Stimulated activated CD8-positive, alpha-beta memory T cell treated with anti-CD3 and anti-CD28 coated beads, Interleukin-7, amount 100 ng/mL, for 48 hours (primary cell): ENCODE measurements at regions not wholly inside any gene's neighbourhood (a gene's known extent, or its start where the extent isn't known, plus 50 kb on each side); places are given as distances from the start of the nearest gene placed in this dataset.
"Not testable (repeated sequence)": the region's sequence is repeated elsewhere in the genome, so short reads cannot be mapped to it uniquely, and the experiment has no call there.

Experiments
- DNase-seq, 2 donors: peaks; one replicate each; pipeline ENCODE4 v3.0.0-alpha.2; 2020; ENCODE audit warnings: low read depth in 1 of 2; ENCODE audit errors: extremely low read depth in 1 of 2

DNA sequence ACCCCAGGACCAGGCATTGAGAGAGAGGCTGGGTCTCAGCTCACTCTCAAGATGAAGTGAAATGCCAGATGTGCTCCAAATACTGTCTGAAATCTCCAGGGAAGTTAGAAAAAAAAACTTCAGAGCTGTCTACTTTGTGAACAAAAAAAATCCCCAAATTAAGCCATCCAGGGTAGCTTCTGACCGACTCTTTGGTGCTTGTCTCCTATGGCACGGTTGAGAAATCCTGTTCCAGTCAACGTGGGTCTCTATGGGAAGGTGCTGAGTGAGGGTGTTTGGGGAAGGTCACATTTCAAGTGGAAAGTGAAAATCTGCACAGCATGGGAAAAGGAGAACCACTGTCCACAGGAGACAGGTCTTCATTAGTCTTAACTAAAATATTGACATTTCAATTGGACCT lies 322.5 kb upstream of the CFAP20DC start:
- no peak for DNase-seq

DNA sequence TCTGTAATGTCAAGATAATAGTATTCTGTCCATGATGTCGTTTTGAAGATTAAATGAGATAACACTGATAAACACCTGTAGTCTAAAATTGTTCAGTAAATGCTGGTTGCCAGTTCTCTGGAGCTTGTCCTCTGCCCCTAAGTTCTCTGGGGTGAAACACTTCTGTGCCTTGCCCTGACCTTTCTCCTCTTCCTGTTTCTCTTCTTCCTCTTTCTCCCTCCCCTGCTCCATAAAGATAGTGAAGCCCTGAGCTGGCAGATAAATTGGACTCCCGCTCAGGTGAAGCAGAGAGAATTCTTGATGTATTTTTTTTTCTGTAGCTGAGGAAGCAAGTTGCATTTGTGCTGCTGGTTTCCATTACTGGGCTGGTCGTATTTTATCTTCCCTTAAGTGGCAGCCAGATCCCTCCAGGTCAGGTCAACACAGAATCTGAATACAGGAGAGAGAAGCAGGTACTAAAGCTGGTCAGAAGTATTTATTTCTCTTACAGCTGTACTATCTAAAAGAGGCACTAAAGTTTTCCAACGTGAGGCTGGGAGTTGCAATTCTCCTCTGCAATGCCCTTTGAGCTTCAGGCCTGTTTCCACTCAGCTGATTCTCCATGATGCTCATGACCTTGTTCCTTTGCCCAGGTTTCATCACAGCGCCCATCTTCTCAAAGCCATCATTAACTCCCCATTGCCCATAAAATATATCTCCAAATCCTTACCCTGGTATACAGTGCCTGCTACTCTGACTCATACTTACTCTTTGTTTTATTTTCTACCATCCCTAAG lies 319.3 kb upstream of the CFAP20DC start:
- no peak for DNase-seq

DNA sequence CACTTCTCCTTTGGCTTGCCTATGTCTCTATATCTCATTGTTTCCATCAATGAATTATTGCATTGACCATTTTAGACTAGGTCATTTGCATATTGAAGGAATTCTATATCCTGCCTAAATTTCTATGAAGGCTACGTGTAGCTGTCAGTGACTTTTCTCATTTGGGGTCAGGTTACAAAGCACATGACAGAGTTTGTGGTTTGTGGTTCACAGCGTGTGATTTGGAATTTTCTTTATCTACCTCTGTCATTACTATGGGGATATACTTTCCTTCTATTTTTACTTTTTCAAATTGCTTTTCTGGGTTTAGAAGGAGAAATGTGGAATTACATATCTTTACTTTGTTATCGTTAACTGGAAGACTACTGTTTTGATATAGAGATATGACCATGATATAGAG lies 317.3 kb upstream of the CFAP20DC start:
- DNase-seq = no peak

DNA sequence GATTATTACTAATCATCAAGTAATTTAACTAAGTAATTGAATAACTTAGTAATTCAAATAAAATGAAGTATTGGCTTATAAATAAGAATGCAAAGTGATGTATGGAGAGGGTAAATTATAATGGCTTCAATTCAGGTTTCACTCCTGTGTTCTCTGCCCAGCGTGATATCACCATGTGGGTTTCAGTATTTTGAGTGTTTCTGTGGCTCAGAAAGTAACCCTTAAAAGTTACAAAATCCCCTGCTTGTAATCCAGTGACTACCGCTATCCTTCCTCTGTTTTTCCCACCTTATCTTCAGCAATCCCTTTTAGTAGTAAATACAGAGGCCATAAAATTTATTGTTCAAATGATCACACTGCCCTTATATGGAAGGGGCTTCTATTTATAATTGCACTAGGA lies 316.4 kb upstream of the CFAP20DC start:
- no peak for DNase-seq

DNA sequence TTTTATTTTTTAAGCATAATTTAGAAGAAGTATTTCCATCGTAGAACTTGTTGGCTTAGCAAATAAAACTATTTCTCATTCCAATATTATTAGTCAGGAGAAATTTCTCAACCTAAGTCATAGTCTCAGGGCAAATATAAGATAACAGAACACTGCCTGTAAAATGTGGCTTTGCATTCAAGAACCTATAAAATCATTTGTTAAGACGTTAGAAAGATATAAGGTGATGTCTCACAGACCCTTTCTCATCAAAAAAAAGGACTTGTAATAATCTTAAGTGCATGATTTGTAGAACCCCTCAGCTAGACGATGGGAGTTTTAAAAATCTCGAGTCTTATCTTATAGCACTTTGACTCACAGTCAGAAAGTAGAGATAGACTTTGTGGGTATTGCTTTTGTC lies 314.7 kb upstream of the CFAP20DC start:
- no peak for DNase-seq

DNA sequence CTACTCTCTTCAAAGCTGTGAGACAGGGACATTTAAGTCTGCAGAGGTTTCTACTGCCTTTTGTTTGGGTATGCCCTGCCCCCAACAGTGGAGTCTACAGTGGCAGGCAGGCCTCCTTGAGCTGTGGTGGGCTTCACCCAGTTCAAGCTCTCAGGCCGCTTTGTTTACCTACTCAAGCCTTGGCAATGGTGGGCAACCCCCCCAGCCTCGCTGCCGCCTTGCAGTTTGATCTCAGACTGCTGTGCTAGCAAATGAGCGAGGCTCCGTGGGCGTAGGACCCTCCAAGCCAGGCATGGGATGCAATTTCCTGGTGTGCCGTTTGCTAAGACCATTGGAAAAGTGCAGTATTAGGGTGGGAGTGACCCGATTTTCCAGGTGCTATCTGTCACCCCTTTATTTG lies 310.5 kb upstream of the CFAP20DC start:
- DNase-seq = not testable (repeated sequence)

DNA sequence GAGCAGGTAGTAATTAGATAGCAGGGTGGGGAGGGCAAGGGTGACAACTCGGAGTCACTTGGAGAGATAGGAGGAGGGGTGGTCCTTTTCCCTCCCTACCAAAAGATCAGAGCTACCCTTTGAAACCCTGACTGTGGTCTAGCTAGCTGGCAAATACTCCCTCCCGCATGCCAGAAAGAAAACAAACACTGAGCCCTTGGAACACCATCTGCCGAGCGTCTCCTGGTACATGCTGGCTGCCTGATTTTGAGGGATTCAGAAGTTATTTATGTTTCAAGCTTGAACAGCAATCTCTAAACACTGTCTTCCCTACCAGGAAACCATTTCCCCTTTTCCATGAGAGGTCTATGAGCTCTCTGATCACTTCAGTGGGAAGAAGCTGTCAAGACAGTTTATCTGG lies 291.6 kb upstream of the CFAP20DC start:
- no peak for DNase-seq

DNA sequence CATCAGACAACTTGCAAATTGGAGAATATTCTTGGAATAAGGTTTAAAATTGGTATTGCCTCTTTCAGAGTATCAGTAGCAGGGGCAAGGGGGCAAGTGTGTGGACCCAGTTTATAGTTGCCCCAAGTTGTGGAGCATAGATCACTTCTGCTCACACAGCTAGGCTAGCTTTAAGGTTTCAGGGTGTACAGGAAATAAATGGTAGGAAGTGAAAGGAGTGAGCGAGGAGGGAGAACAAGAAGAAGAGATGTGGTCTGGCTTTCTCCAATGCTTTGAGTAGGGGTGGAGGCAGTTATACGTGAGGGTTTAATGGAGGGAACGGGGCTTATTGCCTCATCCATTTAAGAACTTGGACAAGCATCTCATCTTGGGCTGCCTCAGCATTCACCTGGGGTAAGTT lies 290.0 kb upstream of the CFAP20DC start:
- no peak for DNase-seq

DNA sequence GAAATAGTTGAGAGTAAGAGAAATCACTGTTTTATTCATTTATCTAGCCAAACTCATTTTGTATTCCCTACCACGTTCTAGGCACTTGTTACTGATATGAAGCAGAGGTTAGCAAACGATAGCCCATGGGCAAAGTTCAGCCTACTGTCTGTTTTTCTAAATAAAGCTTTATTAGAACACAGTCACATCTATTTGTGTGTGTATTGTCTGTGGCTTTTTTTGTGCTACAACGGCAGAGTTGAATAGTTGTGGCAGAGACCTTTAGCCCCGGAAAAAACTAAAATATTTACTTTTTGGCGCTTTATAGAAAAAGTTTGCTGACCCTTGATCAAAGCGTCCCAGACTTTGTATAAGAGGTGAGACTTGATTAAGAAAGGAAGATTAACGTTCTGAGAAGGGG lies 289.1 kb upstream of the CFAP20DC start:
- DNase-seq = no peak

DNA sequence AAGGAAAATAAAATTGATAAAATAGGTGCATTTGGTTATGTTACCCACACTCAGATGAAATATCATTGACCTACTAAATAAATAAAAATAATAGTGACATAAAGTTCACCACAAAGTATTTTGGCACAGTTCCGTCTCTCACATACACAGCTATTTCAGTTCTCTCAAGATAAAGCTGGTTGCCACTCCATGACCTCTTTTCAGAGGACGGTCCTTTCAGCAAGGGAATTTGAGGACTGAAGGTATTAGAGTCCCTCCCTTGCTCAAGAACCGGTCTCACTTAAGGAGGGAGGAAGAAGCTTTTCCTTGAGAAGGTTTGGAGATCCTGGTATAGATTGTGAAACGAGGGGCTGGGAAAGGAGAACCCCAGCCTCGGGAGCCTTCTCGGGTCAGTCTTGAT lies 285.5 kb upstream of the CFAP20DC start:
- no peak for DNase-seq

DNA sequence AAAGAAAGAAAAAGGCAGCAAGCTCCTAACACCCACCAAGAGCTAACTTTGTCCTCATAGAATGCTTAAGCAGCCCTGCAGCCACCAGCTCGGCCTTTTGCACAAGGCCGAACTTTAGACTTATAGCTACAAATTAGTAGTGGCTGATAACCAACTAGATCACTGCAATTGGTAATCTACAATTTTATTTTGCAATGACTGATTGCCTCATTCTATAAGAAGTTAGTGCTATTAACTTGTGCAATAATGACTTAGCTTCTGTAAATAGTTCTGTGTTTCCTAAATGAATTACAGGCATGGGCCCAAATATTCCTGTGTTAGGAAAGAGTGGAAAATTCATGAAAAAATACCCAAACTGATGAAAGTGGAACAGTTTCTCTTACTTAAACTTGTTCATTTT lies 284.8 kb upstream of the CFAP20DC start:
- no peak for DNase-seq

DNA sequence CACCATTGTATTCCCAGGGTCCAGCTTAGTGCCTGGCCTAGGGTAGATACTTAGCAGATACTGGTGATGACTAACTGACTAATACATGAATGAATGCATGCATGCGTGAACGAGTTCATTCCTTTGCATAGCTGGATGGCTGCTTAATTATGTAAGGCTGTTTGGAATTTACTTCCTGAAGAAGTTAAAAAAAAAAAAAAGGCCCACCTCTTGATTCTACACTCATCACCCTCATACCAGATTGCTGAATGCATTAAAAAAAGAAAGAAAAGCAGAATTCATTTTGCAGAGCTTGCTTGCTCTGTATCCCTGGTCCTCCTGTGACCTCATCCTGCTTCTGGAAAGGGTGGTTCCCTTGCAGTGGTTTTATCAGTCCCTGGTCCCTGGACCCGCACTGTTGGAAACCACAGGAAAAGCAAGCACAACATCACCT lies 277.6 kb upstream of the CFAP20DC start:
- no peak for DNase-seq

DNA sequence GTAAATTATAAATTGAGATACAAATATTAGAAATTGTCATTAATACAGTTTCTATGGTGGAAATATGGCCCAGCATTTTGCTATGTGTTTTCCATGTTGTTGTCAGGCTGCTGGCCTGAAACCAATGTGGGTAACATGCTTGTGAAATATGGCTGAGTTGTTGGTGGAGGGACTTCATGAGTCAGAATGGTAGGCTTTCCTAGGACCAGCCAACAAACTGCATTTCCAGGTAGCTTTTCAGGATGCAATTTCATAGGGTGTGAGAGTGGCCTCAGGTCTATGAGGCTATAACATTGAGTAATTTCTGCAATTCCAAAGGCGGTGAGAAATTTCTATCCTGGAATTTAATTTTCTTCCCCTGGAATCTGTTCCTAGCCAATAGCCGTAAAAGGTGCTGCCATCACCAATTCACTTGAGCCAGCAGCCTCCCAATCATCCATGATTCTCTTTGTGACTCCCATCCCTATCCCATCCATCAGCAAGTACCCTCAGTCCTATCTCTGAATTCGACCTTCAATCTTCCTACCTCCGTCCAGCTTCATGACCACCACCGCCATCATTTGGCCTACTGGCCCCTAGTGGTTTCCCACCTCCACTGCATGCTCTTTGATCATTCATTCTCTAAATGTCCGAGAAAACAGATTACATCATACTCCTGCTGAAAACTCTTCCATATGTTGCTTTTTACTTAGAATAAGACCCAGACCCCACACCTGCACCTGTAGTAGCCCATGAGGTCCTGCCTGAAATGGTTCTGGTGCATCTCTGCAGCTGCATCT lies 276.6 kb upstream of the CFAP20DC start:
- DNase-seq = no peak

DNA sequence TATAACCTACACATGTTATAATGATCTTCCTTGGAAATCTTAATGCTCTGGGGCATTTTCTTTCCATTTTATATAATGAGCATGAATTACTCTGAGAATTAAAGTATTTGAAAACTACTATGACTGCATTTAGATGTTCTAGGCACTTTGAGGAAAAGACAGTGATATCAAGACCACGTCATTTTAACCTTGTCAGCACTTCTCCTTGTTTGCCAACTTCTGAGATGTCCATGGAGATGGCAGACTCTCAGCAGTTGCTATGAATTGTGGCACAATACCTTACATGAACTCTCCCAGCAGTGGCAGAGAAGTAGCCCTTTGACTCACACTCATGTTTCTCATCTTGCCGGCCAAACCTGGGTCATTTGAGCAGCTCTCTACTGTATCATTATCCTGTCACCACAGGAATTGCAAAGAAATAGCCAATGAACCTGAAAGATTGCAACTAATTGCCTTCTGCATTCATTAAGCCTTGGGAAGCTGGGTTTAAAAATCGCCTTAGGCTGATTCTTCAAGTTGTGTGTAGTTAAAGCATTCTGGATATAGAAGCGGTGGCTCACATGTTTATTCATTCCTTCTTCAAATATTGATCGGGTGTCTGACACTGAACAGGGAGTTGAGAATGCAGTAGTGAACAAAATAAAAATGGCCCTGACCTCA lies 272.2 kb upstream of the CFAP20DC start:
- DNase-seq = no peak

DNA sequence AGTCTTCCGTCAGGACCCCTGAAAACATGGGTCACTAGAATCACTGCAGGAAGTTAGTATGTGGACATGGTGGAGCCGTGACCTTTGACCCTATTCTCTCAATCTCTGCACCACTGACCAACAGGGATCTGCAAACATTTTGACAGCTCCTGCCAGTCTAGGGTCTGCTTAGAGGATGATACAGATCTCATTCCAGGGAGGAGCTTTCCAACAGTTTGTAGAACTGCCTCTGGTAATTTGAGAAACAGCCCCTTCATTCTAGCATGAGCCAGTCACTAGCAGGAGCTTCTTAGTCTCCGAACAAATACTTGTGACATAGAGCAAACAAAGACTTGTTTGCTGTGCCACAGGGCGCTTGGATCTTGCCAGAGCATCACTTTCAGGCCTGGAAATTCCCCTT lies 270.3 kb upstream of the CFAP20DC start:
- DNase-seq = no peak

DNA sequence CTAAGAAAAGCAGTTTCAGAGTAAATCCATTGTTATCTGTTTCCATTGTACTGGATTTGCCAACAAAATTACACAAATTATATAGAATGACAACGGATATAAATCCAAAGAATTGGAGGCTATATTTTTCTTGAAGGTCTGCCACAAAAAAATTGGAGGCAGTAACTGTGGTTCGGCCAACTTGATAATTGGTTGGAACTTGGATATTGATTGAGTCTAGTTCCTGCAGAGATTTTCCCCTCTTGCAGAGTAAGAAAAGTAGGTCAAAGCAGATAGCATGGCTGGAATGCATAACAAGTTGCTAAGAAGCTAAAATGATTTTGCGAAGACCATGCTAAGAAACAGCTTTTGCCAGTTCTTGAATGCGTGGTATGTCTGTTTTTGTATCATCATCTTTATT lies 269.6 kb upstream of the CFAP20DC start:
- no peak for DNase-seq

DNA sequence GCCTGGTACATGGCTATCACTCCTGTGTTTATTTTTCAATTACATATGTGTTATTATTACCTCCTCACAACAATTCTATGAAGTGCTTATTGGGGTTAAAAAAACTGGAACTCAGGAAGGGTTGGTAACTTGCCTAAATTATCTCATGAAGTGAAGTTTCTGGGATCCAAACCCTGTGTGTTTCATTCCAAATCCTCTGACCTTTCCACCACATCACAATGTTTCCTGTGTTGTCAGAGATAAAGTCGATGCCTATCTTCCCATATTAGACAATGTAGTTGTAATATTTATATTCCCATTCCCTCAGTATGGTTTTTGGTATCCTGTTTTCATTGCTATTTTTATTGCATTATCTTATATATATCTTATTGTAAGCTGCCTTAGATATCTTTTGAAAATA lies 269.1 kb upstream of the CFAP20DC start:
- no peak for DNase-seq

DNA sequence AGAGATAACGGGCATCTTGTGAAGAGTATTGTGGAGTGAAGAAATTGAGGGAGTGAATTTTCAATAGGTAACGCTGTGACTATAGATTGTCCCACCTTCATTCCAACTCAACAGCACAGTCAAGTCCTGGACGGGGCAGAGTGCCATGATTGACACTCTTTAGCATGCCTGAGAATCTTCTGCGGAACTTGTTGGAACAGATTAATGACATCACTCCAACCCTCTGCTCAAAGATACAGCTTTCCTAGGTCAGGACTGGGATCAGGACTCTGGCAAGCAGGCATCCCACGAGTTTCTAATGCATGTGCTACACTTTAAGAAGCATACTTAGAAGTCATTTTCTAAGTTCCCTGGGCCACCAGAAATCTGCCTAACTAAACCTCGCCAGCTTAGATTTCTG lies 267.6 kb upstream of the CFAP20DC start:
- no peak for DNase-seq

DNA sequence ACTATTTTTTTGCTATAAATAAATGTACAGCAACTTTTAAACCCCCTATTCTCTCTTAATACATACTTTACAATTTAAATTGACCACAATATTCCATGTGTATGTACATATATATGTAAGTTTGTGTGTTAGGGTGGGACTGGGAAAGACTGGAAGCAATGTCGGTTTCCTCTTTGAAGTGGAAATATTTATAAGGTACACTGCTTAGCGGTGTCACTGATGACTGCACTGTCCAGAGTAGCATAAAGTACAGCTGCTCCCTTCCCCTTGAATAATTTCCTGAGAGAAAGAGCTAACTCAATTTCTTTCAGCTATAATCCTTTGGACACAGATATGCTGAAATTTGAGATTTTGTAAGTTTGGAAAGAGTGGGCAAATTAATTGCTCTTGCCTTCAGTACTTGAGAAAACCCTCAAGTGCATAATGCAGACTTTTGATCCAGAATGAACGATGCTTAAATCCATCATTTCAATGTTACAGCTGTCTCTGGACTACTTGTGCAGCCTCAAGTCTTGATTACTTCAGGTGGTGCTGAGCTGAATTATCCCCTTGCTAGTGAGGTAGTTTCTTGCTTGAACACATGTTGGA lies 267.0 kb upstream of the CFAP20DC start:
- no peak for DNase-seq

DNA sequence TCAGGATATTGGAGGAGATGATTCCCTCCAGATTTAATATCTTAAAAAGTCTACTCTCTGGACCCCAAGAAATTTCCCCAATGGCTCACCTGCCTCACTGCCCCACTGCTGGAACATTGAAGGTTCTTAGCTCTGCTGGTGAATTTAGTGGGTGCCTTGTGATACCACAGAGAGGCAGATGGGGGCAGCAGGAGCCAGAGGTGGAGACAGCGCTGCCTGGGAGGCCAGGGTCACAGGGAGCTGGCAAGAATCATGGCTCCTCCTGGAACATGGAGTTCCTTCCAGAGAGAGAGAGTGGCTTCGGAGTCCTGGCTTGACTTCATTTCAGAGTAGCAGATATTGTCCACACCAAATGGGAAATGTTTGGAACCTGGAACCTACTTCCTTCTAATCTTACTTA lies 263.5 kb upstream of the CFAP20DC start:
- DNase-seq = peak; percentile 7 to 24

DNA sequence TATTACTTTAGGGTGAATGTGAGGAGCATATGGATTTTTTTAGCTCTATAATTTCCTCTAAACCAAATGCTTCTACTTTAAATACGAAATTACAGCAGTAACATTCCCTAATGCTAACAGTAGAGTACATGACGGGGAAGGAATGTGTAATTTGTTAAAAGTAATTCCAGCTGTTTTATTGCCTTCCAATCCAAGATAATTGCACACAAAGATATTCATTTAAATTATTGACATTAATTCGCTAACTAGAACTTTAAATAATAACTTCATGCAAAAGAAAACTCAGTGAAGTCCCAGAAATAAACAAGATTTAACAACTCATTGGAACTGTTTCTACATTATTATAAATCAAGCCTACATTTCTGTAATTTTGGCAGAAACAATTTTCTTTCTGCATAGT lies 261.4 kb upstream of the CFAP20DC start:
- no peak for DNase-seq

DNA sequence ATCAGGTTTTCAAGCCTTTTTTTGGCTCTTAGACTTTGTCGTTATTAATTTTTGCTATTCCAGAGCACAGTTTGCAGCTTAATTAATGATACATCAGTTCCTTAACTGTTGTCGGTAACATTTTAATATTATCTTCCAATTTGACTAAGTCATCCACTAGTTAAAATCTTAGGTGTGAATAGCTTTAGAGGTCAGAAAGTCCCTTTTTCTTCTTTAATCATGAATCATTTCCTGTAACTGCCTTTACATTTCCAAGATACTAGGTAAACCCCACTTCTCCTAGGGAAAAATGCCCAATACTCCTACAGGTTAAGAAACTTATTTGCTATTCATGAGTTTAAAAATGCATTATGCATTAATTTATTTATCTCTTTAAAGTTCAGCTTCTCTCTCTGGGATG lies 260.9 kb upstream of the CFAP20DC start:
- DNase-seq = no peak
